Stimulated activated CD4-positive, alpha-beta T cell treated with anti-CD3 and anti-CD28 coated beads, Interleukin-1b, Interleukin-23, amount 100 ng/mL, for 24 hours (primary cell): ENCODE measurements at regions not wholly inside any gene's neighbourhood (a gene's known extent, or its start where the extent isn't known, plus 50 kb on each side); places are given as distances from the start of the nearest gene placed in this dataset.
"Not testable (repeated sequence)": the region's sequence is repeated elsewhere in the genome, so short reads cannot be mapped to it uniquely, and the experiment has no call there.

Experiments
- DNase-seq, 4 experiments: peaks; one replicate each; pipeline ENCODE4 v3.0.0-alpha.2; 2020; ENCODE audit warnings: low read depth in 4 of 4, low spot score in 1 of 4

GRCh38 chr12:63508543-63508942 lies 159.8 kb downstream of the DPY19L2 start:
- DNase-seq = no peak

GRCh38 chr12:63499567-63499966 lies 168.7 kb downstream of the DPY19L2 start:
- no peak for DNase-seq

- no peak for DNase-seq
Observed at GRCh38 chr12:63498239-63498638, 170.1 kb downstream of the DPY19L2 start.

GRCh38 chr12:63496654-63497053 lies 171.6 kb downstream of the DPY19L2 start:
- no peak for DNase-seq

GRCh38 chr12:63495974-63496373 lies 172.3 kb downstream of the DPY19L2 start:
- no peak for DNase-seq

GRCh38 chr12:63493357-63493756 lies 174.9 kb downstream of the DPY19L2 start:
- DNase-seq = not testable (repeated sequence)

GRCh38 chr12:63480186-63480585 lies 188.1 kb downstream of the DPY19L2 start:
- DNase-seq = no peak

- DNase-seq = no peak
Observed at GRCh38 chr12:63470161-63470560, 198.1 kb downstream of the DPY19L2 start.

- DNase-seq = no peak
Observed at GRCh38 chr12:63467951-63468350, 200.3 kb downstream of the DPY19L2 start.

- no peak for DNase-seq
Observed at GRCh38 chr12:63457857-63458256, 210.4 kb downstream of the DPY19L2 start.

GRCh38 chr12:63457428-63457827 lies 210.9 kb downstream of the DPY19L2 start:
- DNase-seq = no peak

- DNase-seq = no peak
Observed at GRCh38 chr12:63450816-63451215, 217.5 kb downstream of the DPY19L2 start.

GRCh38 chr12:63450334-63450733 lies 218.0 kb downstream of the DPY19L2 start:
- no peak for DNase-seq

GRCh38 chr12:63445224-63445880 lies 222.9 kb downstream of the DPY19L2 start:
- DNase-seq = no peak

- DNase-seq = no peak
Observed at GRCh38 chr12:63440048-63440447, 228.2 kb downstream of the DPY19L2 start.

GRCh38 chr12:63434384-63434783 lies 233.9 kb downstream of the DPY19L2 start:
- DNase-seq = not testable (repeated sequence)

- not testable (repeated sequence) for DNase-seq
Observed at GRCh38 chr12:63427969-63428368, 240.3 kb downstream of the DPY19L2 start.

- not testable (repeated sequence) for DNase-seq
Observed at GRCh38 chr12:63427029-63427428, 241.3 kb downstream of the DPY19L2 start.

- DNase-seq = no peak
Observed at GRCh38 chr12:63424671-63425070, 243.6 kb downstream of the DPY19L2 start.

GRCh38 chr12:63423839-63424238 lies 244.5 kb downstream of the DPY19L2 start:
- no peak for DNase-seq

- DNase-seq = peak in 1 of 4 experiments; percentile 6
Observed at GRCh38 chr12:63420206-63420644, 248.1 kb downstream of the DPY19L2 start.

- DNase-seq = no peak
Observed at GRCh38 chr12:63419154-63419553, 249.1 kb downstream of the DPY19L2 start.

GRCh38 chr12:63416788-63417187 lies 251.5 kb downstream of the DPY19L2 start:
- no peak for DNase-seq
